ENCODE measurements at regions not wholly inside any gene's neighbourhood (a gene's known extent, or its start where the extent isn't known, plus 50 kb on each side); places are given as distances from the start of the nearest gene placed in this dataset.

DNA sequence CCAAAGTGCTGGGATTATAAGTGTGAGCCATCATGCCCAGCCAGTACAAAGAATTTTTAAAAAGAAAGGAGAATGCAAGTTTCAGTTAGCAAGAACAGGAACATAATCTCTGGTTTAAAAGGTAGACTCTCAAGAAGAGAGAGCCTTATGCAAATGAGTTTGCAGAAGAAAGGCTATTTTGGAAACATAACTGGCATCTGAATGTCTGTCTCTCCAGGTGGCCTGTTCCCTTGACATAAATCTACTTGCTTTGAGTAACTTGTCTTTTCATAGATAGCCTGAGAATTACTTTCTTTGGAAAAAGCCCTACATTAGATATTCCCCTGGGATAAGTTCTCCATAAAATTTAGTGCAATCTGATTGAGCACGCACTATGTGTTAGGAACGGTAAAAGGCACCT lies 109.6 kb downstream of the ICOS start:
- DNase-seq (ENCODE audit: low read depth) = no peak

- DNase-seq (ENCODE audit: low read depth) = no peak
These were observed 113.1 kb downstream of the ICOS start for GRCh38 chr2:204049635-204050034.

DNA sequence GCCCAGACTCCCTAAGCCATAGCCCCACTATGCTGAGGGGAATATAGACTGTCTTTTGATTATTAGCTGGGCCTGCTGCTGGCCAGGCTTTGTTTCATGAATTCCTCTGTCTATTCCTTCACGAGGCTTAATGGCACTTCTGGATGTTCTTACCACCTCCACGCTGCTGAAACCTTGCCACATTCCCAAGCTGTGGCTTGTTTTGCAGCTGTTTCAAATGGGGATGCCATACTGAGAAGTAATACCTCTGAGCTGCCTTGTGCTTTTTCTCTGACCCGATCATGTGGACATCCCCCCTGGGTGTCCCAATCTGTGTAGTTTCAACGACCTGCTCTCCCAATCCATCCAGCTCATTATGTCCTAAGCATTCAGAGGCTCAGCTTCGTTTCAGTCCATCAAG lies 114.1 kb downstream of the ICOS start:
- no peak for DNase-seq (ENCODE audit: low read depth)

GRCh38 chr2:204051476-204051875 lies 114.9 kb downstream of the ICOS start:
- no peak for DNase-seq (ENCODE audit: low read depth)

DNA sequence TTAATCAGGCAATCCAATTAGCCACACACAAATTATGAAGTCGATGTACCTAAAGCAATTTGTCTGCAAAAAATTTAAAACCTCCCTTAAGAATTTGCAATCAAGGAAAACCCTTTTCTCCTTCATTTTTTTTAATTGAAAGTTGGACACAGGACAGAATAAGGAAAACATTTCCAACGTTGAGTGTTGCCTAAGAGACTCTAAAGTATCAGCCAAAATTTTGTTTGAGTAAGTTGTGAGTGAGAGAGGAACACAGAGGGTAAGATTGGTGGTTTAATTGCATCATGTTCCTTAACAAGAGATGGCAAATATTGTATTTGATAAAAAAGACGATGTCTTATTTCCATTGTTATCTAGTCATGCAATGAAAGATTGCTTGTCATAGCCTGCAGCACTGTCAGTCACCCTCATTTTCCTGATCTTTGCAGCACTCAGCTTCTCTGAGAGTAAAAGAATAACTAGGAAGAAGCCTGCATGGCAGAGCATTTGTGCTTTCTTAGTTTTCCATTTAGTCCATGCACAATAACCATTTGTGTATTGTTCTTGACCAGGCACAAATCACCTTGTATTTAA lies 115.5 kb downstream of the ICOS start:
- no peak for DNase-seq (ENCODE audit: low read depth)

DNA sequence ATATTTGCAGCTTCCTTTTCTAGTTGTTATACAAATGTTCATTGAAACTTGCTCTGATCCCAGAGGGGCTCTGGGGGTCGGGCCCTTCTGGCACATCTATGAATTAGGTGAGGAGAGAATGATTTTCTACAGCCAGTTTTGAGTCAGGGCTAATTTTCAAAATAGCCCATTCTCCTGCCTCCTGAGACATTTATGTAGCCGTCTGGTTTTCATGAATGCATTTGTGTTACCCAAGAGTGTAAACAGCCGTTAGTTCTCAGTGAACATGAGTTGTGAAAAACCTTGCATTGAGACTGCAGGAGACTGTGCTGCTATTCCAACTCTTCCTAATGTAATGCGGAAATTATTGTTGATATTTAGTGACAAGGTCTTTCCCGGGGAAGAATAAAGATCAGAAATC lies 122.5 kb downstream of the ICOS start:
- DNase-seq (ENCODE audit: low read depth) = no peak

DNA sequence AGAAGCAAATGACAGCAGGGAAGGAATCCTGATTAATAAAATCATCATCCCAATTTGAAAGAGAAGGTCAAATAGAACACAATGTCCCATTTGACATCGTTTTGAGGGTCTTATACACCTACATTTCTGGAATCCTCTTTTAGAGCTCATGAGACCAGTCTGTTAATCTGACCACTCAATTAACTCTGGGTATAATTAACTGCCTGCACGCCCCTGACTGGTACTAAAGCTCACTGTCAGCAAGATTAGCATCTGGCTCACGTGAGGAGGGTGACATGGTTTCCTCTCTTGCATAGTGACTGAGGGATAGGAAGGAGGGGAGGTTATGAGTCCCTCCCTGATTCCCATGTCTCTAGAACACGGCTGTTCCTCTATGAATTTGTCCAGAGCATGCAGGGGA lies 124.3 kb downstream of the ICOS start:
- no peak for DNase-seq (ENCODE audit: low read depth)

GRCh38 chr2:204061241-204061640 lies 124.7 kb downstream of the ICOS start:
- DNase-seq (ENCODE audit: low read depth) = no peak

- no peak for DNase-seq (ENCODE audit: low read depth)
These were observed 127.6 kb downstream of the ICOS start for GRCh38 chr2:204064119-204064518.

GRCh38 chr2:204065566-204065965 lies 129.0 kb downstream of the ICOS start:
- DNase-seq (ENCODE audit: low read depth) = peak; percentile 3

- DNase-seq (ENCODE audit: low read depth) = no peak
These were observed 129.5 kb downstream of the ICOS start for GRCh38 chr2:204066051-204066450.

DNA sequence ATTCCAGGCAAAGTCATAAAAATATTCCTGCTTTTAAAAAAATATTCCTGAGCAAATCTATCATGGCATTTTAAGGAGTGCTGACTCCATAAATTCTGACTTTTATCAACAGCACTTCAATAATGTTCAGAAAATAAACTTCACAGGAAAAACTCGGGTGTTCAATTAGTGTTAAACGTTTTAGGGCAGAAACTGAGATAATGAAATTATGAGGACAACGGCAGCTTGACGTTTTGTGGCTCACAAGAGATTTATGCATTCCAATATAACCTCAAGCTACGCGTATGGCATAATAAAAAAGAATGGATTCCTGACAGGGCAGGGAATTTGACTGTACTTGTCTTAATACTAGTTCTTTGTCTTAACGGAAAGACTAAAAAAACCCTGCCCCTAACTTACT lies 133.2 kb downstream of the ICOS start:
- DNase-seq (ENCODE audit: low read depth) = no peak

DNA sequence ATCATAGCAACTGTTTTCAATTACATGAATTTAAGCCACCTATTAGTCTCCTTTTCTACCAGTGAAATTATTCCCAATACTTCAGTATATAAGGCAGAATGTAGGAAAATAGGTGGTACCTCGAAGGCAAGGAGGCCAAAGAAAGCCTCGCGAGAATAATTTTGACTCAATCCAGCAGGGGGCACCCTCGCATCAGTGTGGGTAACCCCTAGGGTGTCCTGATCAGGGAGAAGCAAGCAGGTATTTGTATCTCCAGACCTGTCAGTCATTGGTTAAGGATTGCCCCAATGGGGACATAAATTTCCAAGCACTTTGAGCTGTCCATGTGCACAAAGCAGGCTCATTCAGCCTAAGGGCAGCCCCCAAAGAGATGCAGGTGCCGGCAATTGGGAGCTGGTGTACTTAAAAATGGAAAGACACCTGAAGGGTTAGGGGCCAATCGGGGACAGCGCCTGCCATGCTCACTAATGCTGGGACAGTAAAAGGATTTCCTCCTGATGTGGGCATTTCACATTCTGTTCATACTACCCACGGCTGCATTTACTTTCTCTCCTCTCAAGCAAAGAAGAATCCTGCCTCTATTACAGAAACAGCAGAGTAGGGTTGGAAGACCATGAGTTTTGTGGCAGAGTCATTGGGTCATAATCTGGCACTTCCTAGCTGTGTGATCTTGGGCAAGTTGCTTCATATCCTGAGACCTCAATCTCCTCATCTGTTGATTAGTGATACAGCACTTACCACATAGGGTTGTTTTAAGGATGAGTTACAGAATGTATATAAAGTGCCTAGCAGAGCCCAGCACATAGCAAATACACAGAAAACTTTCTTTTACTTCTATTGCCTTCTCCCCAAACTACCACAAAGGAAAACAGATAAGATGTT lies 136.1 kb downstream of the ICOS start:
- DNase-seq (ENCODE audit: low read depth) = peak; percentile 16

DNA sequence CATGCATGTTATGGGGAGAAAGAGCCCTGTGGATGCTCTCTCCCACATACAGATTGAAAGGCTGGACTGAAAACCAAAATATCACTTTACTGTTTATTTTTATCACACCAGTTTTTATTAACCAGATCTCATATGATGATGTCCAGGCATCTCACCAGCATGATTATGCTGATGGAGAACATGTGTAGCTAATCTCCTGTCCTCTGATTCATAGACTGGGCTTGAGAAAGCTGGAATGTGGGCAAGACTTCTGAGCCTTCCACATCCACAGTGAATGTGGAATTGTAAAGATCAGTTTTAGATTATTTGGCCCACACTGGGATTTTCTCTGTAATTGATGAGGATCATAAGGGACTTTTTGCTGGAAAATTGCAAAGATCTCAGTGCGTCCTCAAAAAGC lies 137.9 kb downstream of the ICOS start:
- no peak for DNase-seq (ENCODE audit: low read depth)

GRCh38 chr2:204078003-204078698 lies 141.6 kb downstream of the ICOS start:
- no peak for DNase-seq (ENCODE audit: low read depth)

DNA sequence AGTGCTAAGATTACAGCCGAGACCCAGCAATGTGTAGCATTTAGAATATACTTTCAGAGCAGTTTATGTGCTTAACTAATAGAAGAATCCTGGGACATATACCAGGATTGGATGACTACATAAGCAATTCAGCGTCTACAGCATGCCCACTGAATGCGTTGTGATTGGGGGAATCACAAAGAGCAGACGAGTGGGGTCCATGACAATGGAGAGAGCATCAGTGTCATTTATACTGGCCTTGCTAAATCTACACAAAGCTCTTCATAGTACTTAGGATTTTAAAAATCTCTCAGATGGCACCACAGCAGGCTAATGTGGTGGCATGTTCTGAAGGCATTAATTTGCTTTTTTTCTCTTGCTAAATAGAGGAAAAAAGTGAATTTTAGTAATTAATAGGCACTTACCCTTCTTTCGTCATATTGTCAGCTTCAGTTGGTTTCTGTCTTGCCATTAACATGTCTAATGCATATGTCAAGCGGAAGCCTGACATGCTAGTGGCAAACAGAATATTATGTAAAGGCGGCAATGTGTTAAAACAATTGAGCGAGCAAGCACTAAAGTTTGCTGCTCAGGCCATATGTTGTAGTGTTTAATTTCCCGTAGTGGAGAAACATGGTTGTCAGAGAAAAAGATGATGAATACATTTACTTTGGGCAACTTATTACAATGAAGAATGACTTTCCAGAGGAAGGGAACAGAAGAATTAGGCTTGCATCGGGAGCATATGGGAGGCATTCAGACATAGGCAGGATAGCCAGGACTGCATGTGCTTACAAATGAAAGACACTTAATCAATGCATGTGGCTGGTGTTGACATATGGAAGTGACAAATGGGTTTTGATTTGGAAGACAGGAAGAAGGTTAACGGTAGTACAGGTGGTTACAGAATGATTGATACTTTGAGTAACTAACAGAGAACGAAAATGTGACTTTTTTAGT lies 145.2 kb downstream of the ICOS start:
- DNase-seq (ENCODE audit: low read depth) = no peak

- DNase-seq (ENCODE audit: low read depth) = no peak
These were observed 149.6 kb downstream of the ICOS start for GRCh38 chr2:204086167-204086566.

GRCh38 chr2:204089105-204089504 lies 152.5 kb downstream of the ICOS start:
- no peak for DNase-seq (ENCODE audit: low read depth)

GRCh38 chr2:204089574-204089973 lies 153.0 kb downstream of the ICOS start:
- no peak for DNase-seq (ENCODE audit: low read depth)

DNA sequence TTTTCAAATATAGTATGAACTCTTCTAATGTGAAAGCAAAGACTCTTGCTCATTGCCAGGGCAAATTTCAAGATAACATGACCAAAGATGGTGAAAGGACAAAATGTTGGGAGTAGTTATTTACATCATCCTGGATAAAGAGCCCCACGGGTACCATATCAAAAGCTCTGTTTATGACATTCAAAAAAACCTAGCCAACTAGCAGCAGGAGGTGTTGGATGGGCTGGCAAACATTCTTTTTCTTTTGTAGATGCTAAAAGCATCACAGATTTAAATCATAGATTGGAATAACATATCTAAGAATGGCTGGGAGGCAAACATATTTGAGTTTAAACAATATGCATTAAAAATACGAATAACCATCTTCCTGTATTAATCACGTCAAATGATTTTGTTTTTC lies 153.5 kb downstream of the ICOS start:
- DNase-seq (ENCODE audit: low read depth) = no peak

- DNase-seq (ENCODE audit: low read depth) = no peak
These were observed 168.2 kb downstream of the ICOS start for GRCh38 chr2:204104811-204105210.

GRCh38 chr2:204108330-204108751 lies 171.8 kb downstream of the ICOS start:
- peak; percentile 54 for DNase-seq (ENCODE audit: low read depth)

Data from Daoy (cell line).